Peyer's patch (tissue), 4 donors: ENCODE measurements at regions not wholly inside any gene's neighbourhood (a gene's known extent, or its start where the extent isn't known, plus 50 kb on each side); places are given as distances from the start of the nearest gene placed in this dataset.

Experiments used
- CTCF ChIP-seq, 6 experiments: fragments of 450-650 bp in 4 of 6; fragments of 200-600 bp in 2 of 6; sonication (generic) in 1 of 6; IDR thresholded peaks; one replicate each; pipeline ENCODE4 v1.5.1; 2017 to 2019; ENCODE audit warnings: antibody characterized with exemption in 6 of 6, mild to moderate bottlenecking in 3 of 6, moderate library complexity in 1 of 6
- POLR2A ChIP-seq, 2 donors: fragments of 450-650 bp; IDR thresholded peaks; one replicate each; pipeline ENCODE4 v1.5.1; 2017; ENCODE audit warnings: antibody characterized with exemption in 2 of 2, mild to moderate bottlenecking in 2 of 2, moderate library complexity in 2 of 2

GRCh38 chr3:153445817-153446216 is 283.8 kb downstream of the RAP2B start:
- TF ChIP-seq CTCF (IDR thresholded peaks at IDR 0.05) (no peak), POLR2A (IDR thresholded peaks at IDR 0.05) (no peak)
